PC-3 (cell line): ENCODE measurements at regions not wholly inside any gene's neighbourhood (a gene's known extent, or its start where the extent isn't known, plus 50 kb on each side); places are given as distances from the start of the nearest gene placed in this dataset.

Source experiments
- ATAC-seq: fragments of 200-7000 bp; cut with Tn5 transposase; 2 replicates; pipeline ENCODE4 v1.9.1; 2020; ENCODE audit warnings: mild to moderate bottlenecking, moderate library complexity
- BruUV-seq: library from RNA; stranded (reverse); fragments of 400-500 nt; replicated peaks from 2 replicates; lab custom pipeline; 2021; lab: Mats Ljungman, UMichigan
- CTCF ChIA-PET: fragments of 300-600 bp; sonication (Branson Sonifier 250); formaldehyde crosslinking; loops from one replicate; lab custom pipeline; 2022; ENCODE audit warnings: antibody characterized with exemption; lab: Charles Lee
- POLR2A ChIA-PET: fragments of 300-600 bp; sonication (Branson Sonifier 250); formaldehyde crosslinking; loops from one replicate; lab custom pipeline; 2022; ENCODE audit warnings: antibody characterized with exemption; ENCODE audit not compliant: unreplicated experiment; lab: Charles Lee
- DNase-seq: peaks from one replicate; pipeline ENCODE4 v3.0.0-alpha.2; 2015
- H2AFZ ChIP-seq: fragments of 300-600 bp; sonication (generic); 2 replicates; pipeline ENCODE4 v1.6.0; 2016; ENCODE audit warnings: antibody characterized with exemption, low read length
- H3F3A ChIP-seq: fragments of 300-600 bp; sonication (generic); one replicate; pipeline ENCODE4 v1.6.0; 2017; ENCODE audit warnings: antibody characterized with exemption, low read length, control low read depth, mild to moderate bottlenecking; ENCODE audit not compliant: unreplicated experiment
- H3K27ac ChIP-seq: fragments of 300-600 bp; sonication (generic); 2 replicates; pipeline ENCODE4 v1.5.1; 2016; ENCODE audit warnings: mild to moderate bottlenecking, low read length
- H3K27me3 ChIP-seq: fragments of 300-600 bp; sonication (generic); 2 replicates; pipeline ENCODE4 v1.6.1; 2016; ENCODE audit warnings: low read length, mixed read lengths
- H3K36me3 ChIP-seq: fragments of 300-600 bp; sonication (generic); 2 replicates; pipeline ENCODE4 v1.6.1; 2016; ENCODE audit warnings: low read depth, mixed run types, low read length, mixed read lengths
- H3K4me1 ChIP-seq: fragments of 300-600 bp; sonication (generic); 2 replicates; pipeline ENCODE4 v1.5.1; 2016; ENCODE audit warnings: low read length; ENCODE audit not compliant: insufficient read depth
- H3K4me2 ChIP-seq: fragments of 300-600 bp; sonication (generic); 2 replicates; pipeline ENCODE4 v1.6.0; 2016; ENCODE audit warnings: low read length
- H3K4me3 ChIP-seq: fragments of 300-600 bp; sonication (generic); 2 replicates; pipeline ENCODE4 v1.5.1; 2016; ENCODE audit warnings: mild to moderate bottlenecking, low read length, mixed read lengths
- H3K79me2 ChIP-seq: fragments of 300-600 bp; sonication (generic); 2 replicates; pipeline ENCODE4 v1.6.1; 2017; ENCODE audit warnings: low read length, mixed read lengths
- H3K9ac ChIP-seq: fragments of 300-600 bp; sonication (generic); 2 replicates; pipeline ENCODE4 v1.6.0; 2016; ENCODE audit warnings: mild to moderate bottlenecking, low read length
- H3K9me2 ChIP-seq: fragments of 300-600 bp; sonication (generic); replicated peaks from 2 replicates; pipeline ENCODE4 v1.6.1; 2016; ENCODE audit warnings: mixed run types, low read length, mixed read lengths
- H3K9me3 ChIP-seq: fragments of 300-600 bp; sonication (generic); 2 replicates; pipeline ENCODE4 v1.6.1; 2016; ENCODE audit warnings: low read length, mixed read lengths
- H4K20me1 ChIP-seq: fragments of 300-600 bp; sonication (generic); 2 replicates; pipeline ENCODE4 v1.6.1; 2016; ENCODE audit warnings: low read length, mixed read lengths
- CTCF ChIP-seq: fragments of 300-600 bp; sonication (generic); conservative IDR thresholded peaks from 2 replicates; pipeline ENCODE4 v1.5.1; 2017; ENCODE audit warnings: antibody characterized with exemption, low read depth, mild to moderate bottlenecking, low read length
- EZH2 ChIP-seq: fragments of 300-600 bp; sonication (generic); IDR thresholded peaks from one replicate; pipeline ENCODE4 v1.6.1; 2017; ENCODE audit warnings: antibody characterized with exemption, mild to moderate bottlenecking, low read length; ENCODE audit not compliant: unreplicated experiment
- EZH2phosphoT487 ChIP-seq: fragments of 300-600 bp; sonication (generic); IDR thresholded peaks from 2 replicates; pipeline ENCODE4 v1.6.1; 2018; ENCODE audit warnings: mild to moderate bottlenecking, antibody characterized with exemption, low read length, borderline replicate concordance
- intact Hi-C: fragments of 100-400 bp; cut with micrococcal nuclease; formaldehyde crosslinking; loops from 2 replicates; pipeline ENCODE4 v1.9.0; 2023

- POLR2A ChIA-PET: no interaction called here
- Histone ChIP-seq H4K20me1 (no peaks in the 10 kb centered on the region), H3K27ac (no peak overlapping the region), H3K36me3 (no peaks in the 10 kb centered on the region), H3K27me3 (no peaks in the 10 kb centered on the region), H3F3A (no peaks in the 10 kb centered on the region), H2AFZ (no peak overlapping the region), H3K4me3 (no peak overlapping the region), H3K4me1 (no peaks in the 10 kb centered on the region), H3K9me3 (no peaks in the 10 kb centered on the region), H3K79me2 (no peaks in the 10 kb centered on the region), H3K9ac (no peak overlapping the region), H3K4me2 (no peak overlapping the region), H3K9me2 (no peaks in the 10 kb centered on the region)
- CTCF ChIA-PET: no interaction called here
- BruUV-seq: no TSS peak
- DNase-seq: no peak
- intact Hi-C loops: no loop called here
- no peak for ATAC-seq
- TF ChIP-seq EZH2phosphoT487: no peak
- TF ChIP-seq CTCF: no peak
- no peak for TF ChIP-seq EZH2
Observed at GRCh38 chr6:85372915-85373270, 77.0 kb upstream of the NT5E start.

- Histone ChIP-seq H3K36me3 (no peaks in the 10 kb centered on the region), H3K79me2 (no peaks in the 10 kb centered on the region), H3K4me2 (no peak overlapping the region), H3K4me1 (no peaks in the 10 kb centered on the region), H3K9me3 (no peaks in the 10 kb centered on the region), H3K27me3 (no peaks in the 10 kb centered on the region), H3F3A (no peaks in the 10 kb centered on the region), H3K9ac (no peak overlapping the region), H4K20me1 (no peaks in the 10 kb centered on the region), H2AFZ (no peak overlapping the region), H3K9me2 (no peaks in the 10 kb centered on the region), H3K4me3 (no peak overlapping the region), H3K27ac (no peak overlapping the region)
- no TSS peak for BruUV-seq
- DNase-seq (no peak), ATAC-seq (no peak)
- CTCF ChIA-PET: no interaction called here
- intact Hi-C loops: no loop called here
- TF ChIP-seq EZH2 (no peak), EZH2phosphoT487 (no peak), CTCF (no peak)
- POLR2A ChIA-PET: no interaction called here
Observed at GRCh38 chr6:85372188-85372914, 77.5 kb upstream of the NT5E start.

GRCh38 chr6:85368631-85369030, 81.3 kb upstream of the NT5E start:
- no peak for ATAC-seq
- POLR2A ChIA-PET: no interaction called here
- Histone ChIP-seq H3K4me2 (no peak overlapping the region), H3K9ac (no peak overlapping the region), H2AFZ (no peak overlapping the region), H3K4me1 (peaks cover 4% of the 10 kb centered on the region), H3K36me3 (no peaks in the 10 kb centered on the region), H3K79me2 (no peaks in the 10 kb centered on the region), H4K20me1 (no peaks in the 10 kb centered on the region), H3K27me3 (no peaks in the 10 kb centered on the region), H3K9me3 (no peaks in the 10 kb centered on the region), H3K4me3 (no peak overlapping the region), H3K27ac (no peak overlapping the region), H3F3A (no peaks in the 10 kb centered on the region), H3K9me2 (no peaks in the 10 kb centered on the region)
- no TSS peak for BruUV-seq
- DNase-seq: no peak
- CTCF ChIA-PET: no interaction called here
- TF ChIP-seq EZH2phosphoT487 (no peak), CTCF (no peak), EZH2 (no peak)
- intact Hi-C loops: no loop called here
